NCI-H345 treated with DMSO at 0.1 percent for 48 hours (cell line): ENCODE measurements at regions not wholly inside any gene's neighbourhood (a gene's known extent, or its start where the extent isn't known, plus 50 kb on each side); places are given as distances from the start of the nearest gene placed in this dataset.

ENCODE experiments used
- DNase-seq: peaks from one replicate; lab custom pipeline; 2025; ENCODE audit not compliant: unreplicated experiment; lab: John Stamatoyannopoulos, UW

- no peak for DNase-seq
Measured at GRCh38 chr2:2806711-2807110, 475.6 kb upstream of the MYT1L start.

- DNase-seq: no peak
Measured at GRCh38 chr2:2805263-2805662, 474.2 kb upstream of the MYT1L start.

GRCh38 chr2:2804528-2804927 is 473.5 kb upstream of the MYT1L start:
- DNase-seq: no peak

- no peak for DNase-seq
Measured at GRCh38 chr2:2801458-2801857, 470.4 kb upstream of the MYT1L start.

- no peak for DNase-seq
Measured at GRCh38 chr2:2800697-2801096, 469.6 kb upstream of the MYT1L start.

- no peak for DNase-seq
Measured at GRCh38 chr2:2800001-2800400, 468.9 kb upstream of the MYT1L start.

- no peak for DNase-seq
Measured at GRCh38 chr2:2799151-2799697, 468.1 kb upstream of the MYT1L start.

GRCh38 chr2:2798337-2798736 is 467.3 kb upstream of the MYT1L start:
- DNase-seq: no peak

GRCh38 chr2:2797797-2798196 is 466.7 kb upstream of the MYT1L start:
- DNase-seq: no peak

GRCh38 chr2:2796207-2796606 is 465.1 kb upstream of the MYT1L start:
- DNase-seq: no peak

- no peak for DNase-seq
Measured at GRCh38 chr2:2795438-2796091, 464.5 kb upstream of the MYT1L start.

- DNase-seq: no peak
Measured at GRCh38 chr2:2793925-2794560, 463.0 kb upstream of the MYT1L start.

GRCh38 chr2:2793514-2793913 is 462.4 kb upstream of the MYT1L start:
- DNase-seq: no peak

- DNase-seq: no peak
Measured at GRCh38 chr2:2791606-2792005, 460.5 kb upstream of the MYT1L start.

- no peak for DNase-seq
Measured at GRCh38 chr2:2791031-2791430, 460.0 kb upstream of the MYT1L start.

GRCh38 chr2:2788076-2788475 is 457.0 kb upstream of the MYT1L start:
- DNase-seq: peak; percentile 95

- DNase-seq: no peak
Measured at GRCh38 chr2:2787301-2787907, 456.3 kb upstream of the MYT1L start.

- no peak for DNase-seq
Measured at GRCh38 chr2:2782007-2782406, 450.9 kb upstream of the MYT1L start.

GRCh38 chr2:2779727-2780126 is 448.7 kb upstream of the MYT1L start:
- no peak for DNase-seq

GRCh38 chr2:2777876-2778275 is 446.8 kb upstream of the MYT1L start:
- no peak for DNase-seq

- DNase-seq: no peak
Measured at GRCh38 chr2:2777213-2777612, 446.1 kb upstream of the MYT1L start.

GRCh38 chr2:2775018-2775417 is 443.9 kb upstream of the MYT1L start:
- DNase-seq: no peak
